ENCODE measurements at regions not wholly inside any gene's neighbourhood (a gene's known extent, or its start where the extent isn't known, plus 50 kb on each side); places are given as distances from the start of the nearest gene placed in this dataset.

DNA sequence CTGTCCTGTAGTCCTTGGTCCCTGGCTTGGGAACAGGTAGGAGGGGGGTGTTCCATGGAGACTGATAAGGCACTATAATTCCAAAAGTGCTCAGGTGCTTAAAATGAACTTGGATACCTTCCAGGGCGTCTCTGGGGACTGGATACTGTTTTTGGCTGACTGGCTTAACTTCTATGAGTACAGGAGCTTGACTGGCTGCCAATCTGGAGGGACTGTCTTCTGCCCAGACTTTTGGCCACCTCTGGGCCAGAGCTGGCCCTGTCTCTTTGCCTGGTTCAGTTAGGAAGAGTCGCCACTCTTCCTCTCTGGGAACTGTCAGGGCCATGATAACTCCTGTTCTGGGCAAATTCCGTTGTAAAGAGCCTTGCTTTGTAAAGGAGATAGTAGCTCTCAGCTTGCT lies 407.0 kb downstream of the TGFB2 start:
- in situ Hi-C loops (cut with HindIII; ENCODE audit: low sequenced_read_pairs), result no loop called here

GRCh38 chr1:218754477-218754876 lies 409.3 kb downstream of the TGFB2 start:
- in situ Hi-C loops (cut with HindIII; ENCODE audit: low sequenced_read_pairs), result no loop called here

DNA sequence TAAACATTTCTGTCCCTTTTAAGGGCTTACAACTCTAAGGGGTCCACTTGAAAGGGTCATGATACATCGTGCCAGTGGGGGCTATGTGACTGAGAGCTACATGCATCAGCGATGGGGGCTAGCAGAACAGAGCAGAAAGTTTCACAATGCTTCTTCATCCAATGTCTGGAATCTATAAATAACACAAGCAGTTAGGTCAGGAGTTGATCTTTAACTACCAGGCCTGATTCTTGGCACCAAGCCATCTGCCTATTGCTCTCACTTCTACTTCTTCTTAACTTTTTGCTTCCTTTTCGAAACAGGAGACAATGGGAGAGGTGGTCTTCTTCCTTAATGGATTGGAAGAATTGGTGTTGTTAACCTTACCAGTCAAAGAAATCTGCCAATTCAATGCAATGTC lies 410.0 kb downstream of the TGFB2 start:
- in situ Hi-C loops (cut with HindIII; ENCODE audit: low sequenced_read_pairs), result no loop called here

DNA sequence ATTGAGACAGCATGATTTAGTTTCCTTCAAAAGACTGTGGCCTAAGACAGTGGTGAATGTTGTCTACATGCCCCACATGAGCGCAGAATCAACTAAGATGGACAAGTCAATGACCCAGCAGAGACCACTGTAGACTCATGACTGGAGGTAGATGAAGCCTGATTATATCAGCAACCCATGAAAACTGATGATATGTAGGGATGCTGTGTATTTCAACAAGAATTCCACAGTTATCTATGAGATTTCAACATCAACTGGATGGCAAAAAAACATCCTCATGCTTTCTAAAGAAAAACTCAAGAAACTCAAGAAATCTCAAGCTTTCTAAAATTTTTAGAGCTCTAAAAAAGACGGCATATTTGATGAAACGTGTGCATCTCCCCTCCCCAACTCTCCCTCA lies 413.9 kb upstream of the LYPLAL1 start:
- in situ Hi-C loops (cut with HindIII; ENCODE audit: low sequenced_read_pairs), result no loop called here

GRCh38 chr1:218760601-218761570 lies 412.8 kb upstream of the LYPLAL1 start:
- in situ Hi-C loops (cut with HindIII; ENCODE audit: low sequenced_read_pairs), result no loop called here

- in situ Hi-C loops (cut with HindIII; ENCODE audit: low sequenced_read_pairs), result no loop called here
Observed at GRCh38 chr1:218763538-218763937, 410.1 kb upstream of the LYPLAL1 start.

DNA sequence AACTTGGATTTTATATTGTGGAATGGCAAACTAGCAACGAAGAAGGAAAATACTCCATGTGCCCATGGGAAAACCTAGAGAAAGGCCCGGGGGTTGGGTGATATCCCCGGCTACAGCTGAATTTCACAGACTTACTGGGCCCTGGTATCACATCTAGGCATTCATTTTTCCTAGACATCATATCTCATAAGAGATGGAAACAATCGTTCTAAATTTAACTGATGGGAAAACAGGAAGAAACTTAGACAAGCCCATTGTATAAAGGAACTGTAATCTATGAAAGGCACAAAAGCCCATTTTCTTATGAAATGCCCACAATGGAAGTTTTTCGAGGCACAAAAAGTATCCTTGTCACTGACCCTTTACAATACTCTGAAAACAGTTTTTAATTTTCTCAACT lies 407.9 kb upstream of the LYPLAL1 start:
- in situ Hi-C loops (cut with HindIII; ENCODE audit: low sequenced_read_pairs), result loop anchor here (5.0 kb wide), 1 partner anchor 47 kb away; no protein-coding TSS in a partner anchor

- in situ Hi-C loops (cut with HindIII; ENCODE audit: low sequenced_read_pairs), result no loop called here
Observed at GRCh38 chr1:218771931-218772330, 401.7 kb upstream of the LYPLAL1 start.

GRCh38 chr1:218772575-218772974 lies 401.1 kb upstream of the LYPLAL1 start:
- in situ Hi-C loops (cut with HindIII; ENCODE audit: low sequenced_read_pairs), result no loop called here

DNA sequence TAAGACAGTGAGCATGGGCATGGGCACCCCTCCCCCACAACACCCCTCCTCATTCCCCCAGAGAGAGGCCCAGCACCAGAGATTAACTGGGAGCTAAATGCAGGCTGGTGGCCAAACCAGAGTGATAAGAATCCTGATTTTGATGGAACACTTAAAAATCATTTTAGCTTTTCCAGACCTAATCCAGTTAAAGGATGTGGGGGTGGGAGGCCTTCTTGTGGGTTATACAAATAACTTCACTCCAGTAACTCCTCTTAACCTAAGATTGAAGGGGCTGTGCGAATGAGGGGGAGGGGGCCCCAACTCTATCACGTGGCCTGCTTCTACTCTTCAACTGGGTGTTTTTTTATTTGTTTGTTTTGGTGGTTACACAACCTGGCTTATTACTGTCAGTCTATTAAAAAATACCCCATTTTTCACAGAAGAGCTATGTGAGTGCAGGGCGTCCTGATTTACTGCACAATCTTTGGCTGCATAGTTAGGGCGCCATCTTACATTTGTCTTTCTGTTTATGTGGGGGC lies 398.1 kb upstream of the LYPLAL1 start:
- in situ Hi-C loops (cut with HindIII; ENCODE audit: low sequenced_read_pairs), result no loop called here

DNA sequence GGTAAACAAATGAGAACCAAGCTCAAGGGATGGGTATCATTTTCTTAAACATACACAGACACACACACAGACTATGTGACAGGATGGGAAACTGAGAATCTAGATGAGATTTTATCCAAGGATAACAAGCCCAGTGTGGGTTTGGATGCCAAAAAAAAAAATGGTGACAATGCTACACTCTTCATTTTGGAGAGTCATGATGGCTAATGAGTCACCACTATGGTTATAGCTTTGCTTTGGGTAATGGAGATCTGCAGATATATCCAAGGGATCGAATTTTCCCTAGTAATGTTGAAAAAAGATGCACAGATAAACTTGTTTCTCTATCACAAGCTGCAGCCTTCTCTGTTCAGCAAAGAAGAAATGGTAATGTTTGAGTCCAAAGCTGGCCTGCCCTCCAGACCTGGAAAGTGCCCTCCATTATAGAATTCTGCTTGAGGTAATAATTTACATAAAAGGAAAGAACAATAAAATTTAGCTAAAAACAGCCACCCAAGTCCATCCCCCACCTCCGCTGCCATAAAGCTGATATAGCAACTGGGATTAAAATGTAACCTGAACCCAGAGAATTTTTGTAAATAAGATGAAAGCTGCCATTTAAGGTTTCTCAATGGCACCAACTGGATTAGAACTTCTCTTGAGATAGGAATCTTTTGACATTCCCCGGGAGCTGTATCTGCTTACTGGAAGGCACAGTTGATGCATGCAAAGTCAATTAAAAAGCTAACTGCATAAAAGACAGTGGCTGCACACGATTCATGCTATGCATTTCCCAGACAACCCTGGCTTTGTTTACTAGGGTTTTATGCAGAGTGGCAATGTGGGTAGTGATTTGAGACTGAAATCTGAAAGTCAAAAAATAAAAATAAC lies 395.2 kb upstream of the LYPLAL1 start:
- in situ Hi-C loops (cut with HindIII; ENCODE audit: low sequenced_read_pairs), result no loop called here

- in situ Hi-C loops (cut with HindIII; ENCODE audit: low sequenced_read_pairs), result no loop called here
Observed at GRCh38 chr1:218779341-218780100, 394.2 kb upstream of the LYPLAL1 start.

GRCh38 chr1:218783131-218783530 lies 390.5 kb upstream of the LYPLAL1 start:
- in situ Hi-C loops (cut with HindIII; ENCODE audit: low sequenced_read_pairs), result no loop called here

DNA sequence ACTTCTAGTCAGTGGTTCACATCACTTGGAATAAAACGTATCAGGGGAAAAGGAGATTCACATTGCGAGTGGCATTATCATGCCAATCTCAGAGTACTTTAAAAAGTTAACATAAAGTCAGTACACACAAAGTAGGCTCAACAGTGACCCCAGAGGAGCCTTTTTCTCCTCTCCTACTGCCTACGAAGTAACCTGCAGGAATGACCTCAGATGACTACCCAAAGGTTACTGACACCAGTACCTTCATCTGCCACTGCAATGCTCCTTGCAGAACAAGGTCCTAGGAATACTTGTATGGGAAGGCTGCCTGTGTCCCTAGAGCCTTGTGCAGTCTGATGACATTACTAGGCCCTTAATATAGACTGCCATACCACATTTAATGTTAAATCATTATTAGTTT lies 389.8 kb upstream of the LYPLAL1 start:
- in situ Hi-C loops (cut with HindIII; ENCODE audit: low sequenced_read_pairs), result no loop called here

DNA sequence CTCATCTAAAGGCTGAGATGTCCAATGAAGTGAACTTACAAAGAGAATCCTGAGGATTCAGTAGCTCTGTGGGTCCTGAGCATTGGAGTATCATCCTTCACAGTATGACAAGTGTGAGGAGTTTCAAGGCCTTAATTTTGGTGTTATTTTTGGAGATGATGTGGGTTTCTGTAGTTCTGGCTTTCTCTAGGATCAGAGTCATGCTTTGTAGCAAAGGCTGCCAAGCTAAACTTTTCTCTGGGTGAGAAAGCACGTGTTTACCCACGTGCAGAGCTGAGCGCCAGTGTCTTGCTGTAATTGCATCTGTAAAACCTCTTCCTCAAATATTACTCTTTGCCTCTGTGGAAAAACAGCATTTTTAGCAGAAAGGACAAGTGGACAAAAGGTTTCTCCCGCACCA lies 387.8 kb upstream of the LYPLAL1 start:
- in situ Hi-C loops (cut with HindIII; ENCODE audit: low sequenced_read_pairs), result no loop called here

GRCh38 chr1:218787826-218788225 lies 385.9 kb upstream of the LYPLAL1 start:
- in situ Hi-C loops (cut with HindIII; ENCODE audit: low sequenced_read_pairs), result no loop called here

- in situ Hi-C loops (cut with HindIII; ENCODE audit: low sequenced_read_pairs), result no loop called here
Observed at GRCh38 chr1:218796773-218797172, 376.9 kb upstream of the LYPLAL1 start.

GRCh38 chr1:218802799-218803198 lies 370.9 kb upstream of the LYPLAL1 start:
- in situ Hi-C loops (cut with HindIII; ENCODE audit: low sequenced_read_pairs), result no loop called here

GRCh38 chr1:218803351-218803997 lies 370.2 kb upstream of the LYPLAL1 start:
- in situ Hi-C loops (cut with HindIII; ENCODE audit: low sequenced_read_pairs), result no loop called here
